SK-N-MC (cell line): ENCODE measurements at regions not wholly inside any gene's neighbourhood (a gene's known extent, or its start where the extent isn't known, plus 50 kb on each side); places are given as distances from the start of the nearest gene placed in this dataset.

ENCODE experiments used
- EZH2 ChIP-seq: fragments of 200-600 bp; sonication (generic); IDR thresholded peaks from one replicate; pipeline ENCODE4 v1.6.1; 2017; ENCODE audit warnings: antibody characterized with exemption
- FOXP2 ChIP-seq: optimal IDR thresholded peaks from 2 replicates; pipeline ENCODE3; 2011; ENCODE audit warnings: mild to moderate bottlenecking, moderate library complexity; ENCODE audit not compliant: insufficient read depth; ENCODE audit errors: extremely low read length, control extremely low read depth
- POLR2AphosphoS5 ChIP-seq: IDR thresholded peaks from 2 replicates; pipeline ENCODE4 v1.6.1; 2012; ENCODE audit warnings: mild to moderate bottlenecking, low read depth, low read length, borderline replicate concordance

- no peak for TF ChIP-seq EZH2
- no peak for TF ChIP-seq FOXP2
- TF ChIP-seq POLR2AphosphoS5: no peak
Observed at GRCh38 chr5:96141749-96142148, 180.1 kb upstream of the ELL2 start.
